SK-MEL-5 (cell line): ENCODE measurements at regions not wholly inside any gene's neighbourhood (a gene's known extent, or its start where the extent isn't known, plus 50 kb on each side); places are given as distances from the start of the nearest gene placed in this dataset.

Experiments
- DNase-seq: peaks from one replicate; pipeline ENCODE4 v3.0.0-alpha.2; 2016; ENCODE audit warnings: low read depth, low spot score
- in situ Hi-C: cut with HindIII; loops from 2 replicates; pipeline ENCODE4 v1.10.0; 2016; ENCODE audit warnings: low sequenced_read_pairs, high pct_unique_total_duplicates, low pct_unique_long_range_greater_than_20kb

DNA sequence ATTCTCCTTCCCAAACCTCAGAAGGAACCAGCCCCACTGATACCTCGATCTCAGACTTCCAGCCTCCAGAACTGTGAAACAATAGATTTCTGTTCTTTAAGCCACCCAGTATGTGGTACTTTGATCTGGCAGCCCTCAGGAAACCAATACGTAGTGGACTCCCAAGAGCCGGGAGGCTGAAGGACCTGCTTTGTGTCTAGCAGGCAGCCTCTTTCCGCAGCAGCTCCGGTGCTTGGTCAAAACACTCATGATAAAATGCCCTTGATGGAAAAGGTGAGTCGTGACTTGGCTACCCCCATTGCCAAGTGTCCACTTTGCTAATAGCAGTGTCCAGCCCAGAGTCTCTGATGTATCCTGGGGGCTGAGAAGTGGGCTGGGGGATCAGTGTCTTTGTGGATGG lies 158.8 kb upstream of the TMTC4 start:
- in situ Hi-C loops, result no loop called here

DNA sequence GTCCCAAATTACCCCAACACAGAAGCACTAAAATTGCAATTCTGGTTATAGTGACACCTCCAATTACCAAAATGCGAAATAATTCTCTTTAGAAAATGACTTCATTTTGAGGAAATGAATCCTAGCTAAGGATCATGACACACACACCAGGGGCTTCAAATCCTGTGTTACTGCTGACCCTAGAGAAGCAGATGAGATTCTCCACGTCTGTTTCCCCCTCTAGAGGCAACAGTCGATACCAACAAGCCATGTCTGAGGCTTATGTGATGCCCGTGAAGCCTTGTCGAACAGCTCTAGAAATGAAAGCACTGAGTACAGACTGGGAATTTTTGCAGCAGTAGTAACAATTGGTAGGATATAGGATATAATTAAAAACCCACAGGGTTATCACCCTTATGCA lies 153.6 kb upstream of the TMTC4 start:
- DNase-seq, result peak; percentile 61
- in situ Hi-C loops, result no loop called here

More for the DNA sequence above, 158.8 kb upstream of the TMTC4 start:
- DNase-seq, result peak; percentile 32

DNA sequence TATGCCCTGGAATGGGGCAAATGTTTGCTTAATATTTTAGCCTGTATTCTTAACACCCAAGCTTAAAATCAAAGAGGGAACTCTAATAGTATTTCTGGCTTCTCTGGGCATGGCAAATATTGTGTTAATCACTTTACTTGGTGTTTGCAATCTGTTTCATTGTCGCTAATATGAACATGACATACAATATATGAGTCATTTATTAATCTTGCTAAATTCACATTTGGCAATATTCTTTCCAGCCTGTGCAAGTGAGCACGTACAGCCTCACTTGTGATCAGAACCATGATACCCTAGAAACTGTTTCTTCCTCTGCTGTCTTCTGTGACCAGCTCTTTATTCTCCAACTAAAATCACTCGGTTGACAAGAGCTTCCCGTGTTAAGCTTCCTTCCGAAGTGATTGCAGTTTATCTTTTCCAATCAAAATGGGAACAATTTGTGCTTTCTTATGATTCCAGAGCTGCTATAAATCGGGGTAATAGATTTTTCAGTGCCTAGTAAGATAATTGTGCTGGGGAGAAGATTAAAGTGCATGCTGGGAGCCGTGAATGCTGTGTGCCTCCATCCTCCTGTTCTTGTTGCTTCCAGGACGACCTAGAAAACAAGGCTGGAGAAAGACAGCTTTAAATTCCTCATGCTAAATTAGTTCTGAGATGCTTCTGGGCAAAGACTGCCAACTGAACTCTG lies 153.0 kb upstream of the TMTC4 start:
- no peak for DNase-seq
- in situ Hi-C loops, result no loop called here

- in situ Hi-C loops, result no loop called here
- no peak for DNase-seq
Measured at GRCh38 chr13:100826441-100826840, 151.8 kb upstream of the TMTC4 start.

DNA sequence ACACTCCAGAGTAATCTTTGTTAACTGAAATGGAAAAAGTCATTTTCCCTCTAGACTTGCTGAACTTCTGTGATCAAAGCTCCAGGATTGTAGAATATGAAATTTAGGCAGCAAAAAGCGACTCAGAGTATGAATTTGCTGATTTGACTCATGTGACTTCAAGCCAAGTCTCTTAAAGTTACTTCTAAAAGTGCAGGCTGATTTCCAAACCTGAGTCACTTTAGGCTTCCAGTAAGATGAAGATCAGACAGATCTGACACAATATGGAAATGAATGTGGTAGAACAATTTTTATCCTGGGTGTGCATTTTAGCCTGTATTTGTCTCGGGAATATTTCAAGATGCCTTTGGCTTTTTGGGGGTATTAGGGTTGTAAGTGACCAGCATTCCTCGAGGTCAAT lies 151.0 kb upstream of the TMTC4 start:
- in situ Hi-C loops, result no loop called here
- DNase-seq, result no peak

GRCh38 chr13:100824366-100824765 lies 149.8 kb upstream of the TMTC4 start:
- in situ Hi-C loops, result no loop called here
- no peak for DNase-seq

DNA sequence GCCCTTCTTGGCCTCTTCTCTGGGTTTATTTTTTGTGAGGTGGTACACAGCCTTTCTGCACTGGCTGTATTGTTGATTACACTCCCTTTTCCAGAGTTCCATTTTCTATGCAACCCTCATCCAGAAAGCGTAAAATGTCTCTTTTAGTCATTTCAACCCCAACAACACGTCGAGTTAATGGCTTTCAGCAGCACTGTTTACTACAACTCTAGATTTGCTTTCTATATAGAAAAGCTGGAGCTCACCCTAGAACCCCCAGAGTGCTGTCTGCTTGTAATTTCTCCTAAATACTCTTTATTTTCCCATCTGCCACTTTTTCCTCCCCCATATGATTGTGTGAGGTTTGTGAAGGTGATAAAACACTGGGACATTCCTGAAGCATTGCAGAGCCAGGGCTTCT lies 148.9 kb upstream of the TMTC4 start:
- in situ Hi-C loops, result no loop called here
- no peak for DNase-seq

DNA sequence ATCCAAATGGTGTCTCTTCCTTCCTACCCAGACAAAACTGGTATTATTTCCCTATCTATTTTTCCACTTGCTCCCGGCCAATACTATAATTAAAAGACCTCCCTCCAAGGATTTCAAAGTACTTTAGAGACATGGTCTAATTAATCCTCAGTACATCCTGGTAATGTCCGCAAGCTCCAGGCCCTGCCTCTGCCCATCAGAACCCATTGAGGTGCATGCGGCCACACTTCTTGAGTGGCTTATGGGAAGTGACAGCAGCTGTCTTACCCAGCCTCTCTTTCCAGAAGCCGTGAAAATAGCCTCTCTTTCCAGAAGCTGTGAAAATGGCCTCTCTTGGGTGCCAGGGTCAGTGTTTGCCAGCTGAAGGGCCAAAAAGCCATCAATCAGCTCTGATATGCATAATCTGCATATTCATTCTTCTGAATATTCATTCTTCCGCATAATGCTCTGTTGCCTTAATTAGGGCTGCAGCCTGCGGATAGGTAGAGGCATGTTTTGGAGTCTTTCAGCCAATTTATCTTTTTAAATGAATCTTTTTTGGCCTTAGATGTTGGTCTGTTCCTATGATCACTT lies 148.4 kb upstream of the TMTC4 start:
- in situ Hi-C loops, result no loop called here
- DNase-seq, result no peak

DNA sequence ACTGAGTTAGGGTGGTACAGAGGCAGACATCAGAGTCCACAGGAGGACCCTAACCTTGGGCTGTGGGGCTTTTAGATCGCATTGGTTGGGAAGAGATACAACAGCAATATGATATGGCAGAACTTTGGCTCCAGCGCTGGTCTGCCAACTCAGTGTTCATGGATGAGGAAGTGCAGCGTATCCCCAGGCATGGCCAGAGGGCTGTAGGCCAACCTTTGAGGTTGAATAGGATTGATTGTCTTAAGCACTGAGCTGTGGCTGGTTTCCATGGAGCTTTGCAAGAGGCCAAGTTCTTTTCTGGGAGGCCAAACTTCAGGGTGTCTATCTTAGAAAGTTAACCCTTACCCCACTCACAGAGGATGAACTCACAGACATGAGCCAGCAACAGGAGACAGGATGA lies 144.1 kb upstream of the TMTC4 start:
- peak; percentile 29 for DNase-seq
- in situ Hi-C loops, result no loop called here

- no peak for DNase-seq
- in situ Hi-C loops, result no loop called here
Measured at GRCh38 chr13:100817928-100818327, 143.3 kb upstream of the TMTC4 start.

DNA sequence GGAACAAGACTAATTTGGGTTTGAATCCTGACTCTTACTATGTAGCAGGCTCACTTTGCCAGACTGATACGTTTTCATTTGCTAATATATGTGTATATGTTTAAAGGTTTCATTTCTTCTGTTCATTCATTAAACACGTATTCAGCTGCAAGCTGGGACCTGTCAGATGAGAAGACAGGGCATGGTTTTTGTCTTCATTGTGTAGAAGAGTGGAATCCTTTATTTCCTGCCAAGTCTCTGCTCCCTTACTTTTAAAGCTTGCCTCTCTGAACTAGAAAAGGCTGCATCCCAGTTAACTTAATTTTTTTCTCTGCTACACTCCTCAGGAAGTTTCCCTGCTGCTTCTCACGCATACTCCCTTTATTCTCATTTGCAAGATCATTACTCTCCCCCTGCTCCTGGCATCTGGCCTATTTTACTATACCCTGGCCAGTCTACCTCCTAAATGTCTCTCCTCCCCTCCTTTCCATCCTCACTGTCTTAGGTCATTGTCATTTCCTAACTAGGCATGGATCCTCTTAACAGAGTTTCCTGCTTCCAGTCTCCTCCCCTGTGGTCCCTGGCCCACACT lies 141.0 kb upstream of the TMTC4 start:
- in situ Hi-C loops, result no loop called here
- DNase-seq, result no peak

DNA sequence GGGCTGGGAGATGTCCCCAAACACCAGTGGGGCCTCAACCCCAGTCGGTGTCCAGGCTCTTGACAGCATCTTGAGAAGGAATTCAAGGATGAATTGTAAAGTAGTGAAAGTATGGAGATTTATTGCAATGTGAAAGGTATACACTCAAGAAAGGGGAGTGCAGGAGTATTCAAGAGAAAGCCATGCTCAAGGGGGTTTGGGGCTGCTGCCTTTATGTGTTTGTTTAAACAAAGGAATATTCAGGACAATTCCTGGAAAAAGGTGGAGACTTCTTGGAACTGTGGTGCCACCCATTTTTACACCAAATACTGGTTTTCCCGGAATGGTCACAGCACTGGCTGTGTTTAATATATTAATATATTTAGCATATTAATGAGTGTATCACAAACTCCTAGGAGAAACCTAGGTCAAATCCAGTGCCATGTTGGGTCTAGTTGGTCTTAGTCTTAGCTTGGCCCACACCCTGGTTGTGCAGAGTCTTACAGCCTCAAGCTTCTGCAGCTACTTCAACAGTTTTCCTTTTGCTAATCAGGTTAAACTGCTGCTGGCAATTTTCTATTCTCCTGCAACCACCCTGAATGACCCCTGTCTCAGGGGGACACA lies 138.5 kb upstream of the TMTC4 start:
- DNase-seq, result no peak
- in situ Hi-C loops, result no loop called here

- in situ Hi-C loops, result no loop called here
- DNase-seq, result no peak
Measured at GRCh38 chr13:100811928-100812327, 137.3 kb upstream of the TMTC4 start.

DNA sequence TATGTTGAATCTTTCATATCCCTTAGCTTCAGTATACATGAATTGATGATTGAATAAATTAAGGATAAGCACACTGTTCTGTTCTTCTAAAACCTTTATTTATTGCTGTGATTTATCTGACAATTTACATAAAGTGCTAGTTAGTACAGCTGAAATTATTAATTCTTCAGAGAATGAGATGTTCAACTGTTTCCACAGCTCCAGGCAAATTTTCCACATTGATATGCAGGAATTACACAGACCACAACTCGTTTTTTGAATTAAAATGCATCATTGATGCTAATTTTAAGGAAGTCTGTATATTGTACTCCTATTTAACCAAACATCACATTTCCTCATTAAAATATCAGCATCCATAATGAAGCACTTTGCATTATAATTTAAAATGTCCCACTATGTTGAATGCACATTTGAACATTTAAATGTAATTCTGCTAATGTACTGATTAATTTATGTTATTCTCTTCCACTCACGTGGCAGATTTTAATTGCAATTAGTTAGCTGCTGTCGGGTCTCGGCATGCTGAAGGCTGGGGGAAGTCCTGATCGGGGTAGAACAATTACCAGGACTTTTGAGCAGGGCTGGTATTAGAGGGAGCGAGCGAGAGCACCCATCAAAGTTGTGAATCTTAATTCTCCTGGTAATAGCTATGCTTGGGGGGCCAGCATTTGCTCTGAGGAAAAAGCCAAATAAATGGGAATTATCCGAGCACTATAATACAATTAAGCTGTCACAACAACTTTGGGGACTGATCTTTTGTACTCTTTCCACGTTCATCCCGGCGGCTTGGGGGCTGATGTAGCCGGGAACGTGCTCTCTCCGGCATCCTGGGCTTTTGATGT lies 136.7 kb upstream of the TMTC4 start:
- in situ Hi-C loops, result no loop called here

GRCh38 chr13:100810481-100810880 lies 135.9 kb upstream of the TMTC4 start:
- in situ Hi-C loops, result no loop called here

More for the DNA sequence above, 136.7 kb upstream of the TMTC4 start:
- DNase-seq, result no peak

GRCh38 chr13:100809856-100810255 lies 135.3 kb upstream of the TMTC4 start:
- DNase-seq, result no peak
- in situ Hi-C loops, result no loop called here

More at GRCh38 chr13:100810481-100810880, 135.9 kb upstream of the TMTC4 start:
- DNase-seq, result no peak

- in situ Hi-C loops, result no loop called here
- DNase-seq, result peak; percentile 27
Measured at GRCh38 chr13:100809129-100809390, 134.5 kb upstream of the TMTC4 start.
